H9 (cell line): ENCODE measurements at regions not wholly inside any gene's neighbourhood (a gene's known extent, or its start where the extent isn't known, plus 50 kb on each side); places are given as distances from the start of the nearest gene placed in this dataset.

Experiments used
- DNase-seq: peaks from one replicate; pipeline ENCODE4 v3.0.0-alpha.2; 2017
- H2AFZ ChIP-seq: one replicate; pipeline ENCODE4 v1.6.1; 2013; ENCODE audit warnings: mild to moderate bottlenecking, low read length, control low read depth, moderate library complexity
- H2AK5ac ChIP-seq: 2 replicates; pipeline ENCODE4 v1.6.1; 2013; ENCODE audit warnings: low read length, control low read depth, mixed read lengths; ENCODE audit not compliant: insufficient read length
- H2BK120ac ChIP-seq: one replicate; pipeline ENCODE4 v1.6.1; 2013; ENCODE audit warnings: low read depth, mild to moderate bottlenecking, low read length, control low read depth, inconsistent platforms; ENCODE audit not compliant: poor library complexity, severe bottlenecking
- H2BK12ac ChIP-seq: 2 replicates; pipeline ENCODE4 v1.6.1; 2013; ENCODE audit warnings: low read length, control low read depth, mixed read lengths, low read depth; ENCODE audit not compliant: insufficient read length
- H2BK15ac ChIP-seq: 2 replicates; pipeline ENCODE4 v1.6.1; 2013; ENCODE audit warnings: low read depth, low read length, control low read depth
- H2BK20ac ChIP-seq: one replicate; pipeline ENCODE4 v1.6.1; 2013; ENCODE audit warnings: low read depth, mild to moderate bottlenecking, low read length, control low read depth, inconsistent platforms; ENCODE audit not compliant: poor library complexity, severe bottlenecking
- H2BK5ac ChIP-seq: 2 replicates; pipeline ENCODE4 v1.6.1; 2013; ENCODE audit warnings: low read length, control low read depth, mixed read lengths; ENCODE audit not compliant: insufficient read length
- H3K14ac ChIP-seq: 2 replicates; pipeline ENCODE4 v1.6.1; 2013; ENCODE audit warnings: low read length, control low read depth; ENCODE audit not compliant: insufficient read depth
- H3K18ac ChIP-seq: 2 replicates; pipeline ENCODE4 v1.6.1; 2013; ENCODE audit warnings: low read depth, mild to moderate bottlenecking, mixed read lengths, low read length, control low read depth; ENCODE audit not compliant: insufficient read length
- H3K23ac ChIP-seq: 2 replicates; pipeline ENCODE4 v1.6.1; 2013; ENCODE audit warnings: low read length, control low read depth, mixed read lengths, low read depth; ENCODE audit not compliant: insufficient read length
- H3K23me2 ChIP-seq: 2 replicates; pipeline ENCODE4 v1.6.1; 2013; ENCODE audit warnings: low read depth, mild to moderate bottlenecking, mixed read lengths, low read length, control low read depth; ENCODE audit not compliant: insufficient read length, poor library complexity, severe bottlenecking
- H3K27ac ChIP-seq: 2 replicates; pipeline ENCODE4 v1.5.1; 2013; ENCODE audit warnings: low read length, control low read depth, mixed read lengths, low read depth; ENCODE audit not compliant: insufficient read length
- H3K27me3 ChIP-seq: 2 replicates; pipeline ENCODE4 v1.6.1; 2013; ENCODE audit warnings: low read length, control low read depth, inconsistent platforms; ENCODE audit not compliant: insufficient read depth
- H3K4ac ChIP-seq: 2 replicates; pipeline ENCODE4 v1.6.1; 2013; ENCODE audit warnings: low read depth, mild to moderate bottlenecking, control low read depth, inconsistent platforms, low read length, moderate library complexity
- H3K4me1 ChIP-seq: 2 replicates; pipeline ENCODE4 v1.6.1; 2013; ENCODE audit warnings: low read length, control low read depth, inconsistent platforms; ENCODE audit not compliant: insufficient read depth
- H3K4me2 ChIP-seq: 2 replicates; pipeline ENCODE4 v1.6.1; 2013; ENCODE audit warnings: low read length, control low read depth, mixed read lengths; ENCODE audit not compliant: insufficient read length, insufficient read depth
- H3K56ac ChIP-seq: 2 replicates; pipeline ENCODE4 v1.6.1; 2013; ENCODE audit warnings: low read depth, mild to moderate bottlenecking, mixed read lengths, low read length, control low read depth; ENCODE audit not compliant: insufficient read length
- H3K79me1 ChIP-seq: 2 replicates; pipeline ENCODE4 v1.6.1; 2013; ENCODE audit warnings: low read depth, mild to moderate bottlenecking, moderate library complexity, low read length, control low read depth, inconsistent platforms; ENCODE audit not compliant: insufficient read depth, poor library complexity, severe bottlenecking
- H3K79me2 ChIP-seq: 2 replicates; pipeline ENCODE4 v1.6.1; 2013; ENCODE audit warnings: low read length, control low read depth, inconsistent platforms; ENCODE audit not compliant: insufficient read depth
- H3K9ac ChIP-seq: 2 replicates; pipeline ENCODE4 v1.6.1; 2013; ENCODE audit warnings: low read length, control low read depth, mixed read lengths; ENCODE audit not compliant: insufficient read length; ENCODE audit errors: extremely low read depth
- H3K9me3 ChIP-seq: one replicate; pipeline ENCODE4 v1.6.1; 2013; ENCODE audit warnings: low read depth, low read length, inconsistent platforms; ENCODE audit not compliant: control insufficient read depth
- H3T11ph ChIP-seq: one replicate; pipeline ENCODE4 v1.6.1; 2013; ENCODE audit warnings: mild to moderate bottlenecking, low read length, control low read depth, inconsistent platforms
- H4K20me1 ChIP-seq: one replicate; pipeline ENCODE4 v1.6.1; 2013; ENCODE audit not compliant: control insufficient read depth, insufficient read length, insufficient read depth
- H4K5ac ChIP-seq: 2 replicates; pipeline ENCODE4 v1.6.1; 2013; ENCODE audit warnings: low read depth, mild to moderate bottlenecking, mixed read lengths, low read length, control low read depth; ENCODE audit not compliant: insufficient read length
- H4K8ac ChIP-seq: replicated peaks from 2 replicates; pipeline ENCODE4 v1.6.1; 2013; ENCODE audit warnings: low read length, control low read depth, mixed read lengths, low read depth; ENCODE audit not compliant: insufficient read length
- H4K91ac ChIP-seq: 2 replicates; pipeline ENCODE4 v1.6.1; 2013; ENCODE audit warnings: low read depth, mild to moderate bottlenecking, moderate library complexity, mixed read lengths, low read length, control low read depth; ENCODE audit not compliant: insufficient read length
- H3K27ac Mint-ChIP-seq, 3 experiments: 2 replicates in 2 of 3; 3 replicates in 1 of 3; pipeline ENCODE4 v1.8.0; 2020 to 2021; ENCODE audit warnings: mixed read lengths in 3 of 3, mild to moderate bottlenecking in 1 of 3, moderate library complexity in 1 of 3
- H3K27me3 Mint-ChIP-seq: 2 replicates; pipeline ENCODE4 v1.8.0; 2021; ENCODE audit warnings: low read depth, mild to moderate bottlenecking, moderate library complexity, mixed read lengths
- H3K36me3 Mint-ChIP-seq, 3 experiments: 2 replicates in 2 of 3; 3 replicates in 1 of 3; pipeline ENCODE4 v1.8.0; 2020 to 2021; ENCODE audit warnings: low read depth in 3 of 3, mixed read lengths in 3 of 3; ENCODE audit not compliant: insufficient read depth in 1 of 3
- H3K4me1 Mint-ChIP-seq, 2 experiments: 2 replicates each; pipeline ENCODE4 v1.8.0; 2020; ENCODE audit warnings: mixed read lengths in 2 of 2
- H3K4me3 Mint-ChIP-seq, 2 experiments: 2 replicates in 1 of 2; 3 replicates in 1 of 2; pipeline ENCODE4 v1.8.0; 2020 to 2021; ENCODE audit warnings: mild to moderate bottlenecking in 2 of 2, mixed read lengths in 2 of 2, moderate library complexity in 1 of 2
- H3K9me3 Mint-ChIP-seq, 2 experiments: 2 replicates in 1 of 2; 3 replicates in 1 of 2; pipeline ENCODE4 v1.8.0; 2020; ENCODE audit warnings: mild to moderate bottlenecking in 2 of 2, mixed read lengths in 2 of 2, moderate library complexity in 1 of 2
- CTCF ChIP-seq: fragments of 200-600 bp; sonication (generic); conservative IDR thresholded peaks from 3 replicates; pipeline ENCODE4 v1.8.0; 2021; ENCODE audit warnings: antibody characterized with exemption, mild to moderate bottlenecking
- WGBS: extraction: QIAGEN DNeasy Blood & Tissue Kit; methylation state at CpG from one replicate; pipeline ENCODE4 v1.1.7; 2013; ENCODE audit warnings: missing lambda C conversion rate, low lambda C conversion rate, mixed read lengths; ENCODE audit not compliant: insufficient read length; ENCODE audit errors: extremely low coverage; 5-methylcytosine and 5-hydroxymethylcytosine counted together

DNA sequence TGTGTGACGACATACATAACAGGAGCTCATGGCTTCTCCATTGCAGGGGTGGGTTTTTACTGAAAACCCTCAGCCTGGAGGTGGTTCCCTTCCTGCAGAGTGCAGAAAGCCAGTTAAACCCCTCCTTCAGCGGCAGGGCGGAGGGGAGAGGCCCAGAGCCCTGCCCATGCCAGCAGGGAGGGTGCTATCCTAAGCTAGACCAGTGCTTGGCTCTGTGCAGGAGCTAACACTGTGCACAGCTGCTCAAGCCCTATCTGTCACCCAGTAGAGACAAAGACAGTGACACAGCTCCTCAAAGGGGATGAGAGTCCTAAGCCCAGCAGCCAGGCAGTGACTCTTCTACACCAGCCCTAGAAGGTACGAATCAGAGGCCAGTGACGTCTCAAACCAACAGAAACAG lies 70.0 kb upstream of the ZSWIM6 start:
- Histone ChIP-seq H3K9ac (no peak overlapping the region), H4K91ac (no peak overlapping the region), H3K9me3 (no peaks in the 10 kb centered on the region), H3K23me2 (no peaks in the 10 kb centered on the region), H3T11ph (no peak overlapping the region), H3K4ac (no peak overlapping the region), H4K8ac (no peak overlapping the region), H2BK20ac (no peak overlapping the region), H3K27me3 (no peaks in the 10 kb centered on the region), H4K5ac (no peak overlapping the region), H3K4me2 (no peak overlapping the region), H3K18ac (no peak overlapping the region), H2AFZ (no peak overlapping the region), H2BK12ac (no peak overlapping the region), H3K23ac (no peak overlapping the region), H4K20me1 (no peaks in the 10 kb centered on the region), H3K27ac (no peak overlapping the region), H2BK15ac (no peak overlapping the region), H3K79me1 (no peaks in the 10 kb centered on the region), H3K79me2 (no peaks in the 10 kb centered on the region), H3K4me1 (no peaks in the 10 kb centered on the region), H3K14ac (no peak overlapping the region), H2AK5ac (no peak overlapping the region), H2BK5ac (no peak overlapping the region), H2BK120ac (no peak overlapping the region), H3K56ac (no peak overlapping the region)
- Mint-ChIP-seq H3K4me1 (peaks cover 0 to 23% of the 10 kb centered on the region in 2 experiments), H3K27me3 (no peaks in the 10 kb centered on the region; the same call in 1 of the 2 replicates), H3K4me3 (no peak overlapping the region), H3K36me3 (no peaks in the 10 kb centered on the region), H3K9me3 (no peaks in the 10 kb centered on the region), H3K27ac (no peak overlapping the region)
- TF ChIP-seq CTCF: no peak
- no CpG with 5 or more reads among the region's 5 CpGs for WGBS
- no peak for DNase-seq
